ENCODE measurements at regions not wholly inside any gene's neighbourhood (a gene's known extent, or its start where the extent isn't known, plus 50 kb on each side); places are given as distances from the start of the nearest gene placed in this dataset.
"Not testable (repeated sequence)": the region's sequence is repeated elsewhere in the genome, so short reads cannot be mapped to it uniquely, and the experiment has no call there.

DNA sequence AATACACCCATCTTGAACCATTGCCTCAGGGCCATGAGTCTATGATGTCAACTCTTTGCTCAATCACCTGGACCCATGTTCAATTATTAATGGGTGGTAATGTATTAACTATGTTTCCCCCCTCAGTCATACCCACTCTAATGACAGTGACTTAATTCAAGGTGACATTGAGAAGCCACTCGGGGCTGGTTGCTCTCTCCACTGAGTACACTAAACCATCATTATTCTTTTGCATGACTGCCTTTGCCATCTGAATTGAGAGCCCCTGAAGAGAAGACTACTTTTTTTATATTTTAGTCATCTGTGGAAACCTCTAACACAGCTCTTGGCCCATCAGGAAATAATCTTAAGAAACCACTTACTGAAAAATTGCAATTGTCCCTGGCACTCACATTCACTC is 139.2 kb upstream of the SOX21 start:
- Mint-ChIP-seq H3K9me3 (ENCODE audit: unreplicated experiment) (no peaks in the 10 kb centered on the region), H3K36me3 (ENCODE audit: unreplicated experiment) (no peaks in the 10 kb centered on the region), H3K27ac (ENCODE audit: unreplicated experiment) (no peak overlapping the region), H3K4me1 (ENCODE audit: unreplicated experiment) (no peaks in the 10 kb centered on the region), H3K4me3 (ENCODE audit: unreplicated experiment) (no peak overlapping the region), H3K27me3 (ENCODE audit: unreplicated experiment) (peaks cover 32% of the 10 kb centered on the region)
- TF ChIP-seq, protein P1, sequence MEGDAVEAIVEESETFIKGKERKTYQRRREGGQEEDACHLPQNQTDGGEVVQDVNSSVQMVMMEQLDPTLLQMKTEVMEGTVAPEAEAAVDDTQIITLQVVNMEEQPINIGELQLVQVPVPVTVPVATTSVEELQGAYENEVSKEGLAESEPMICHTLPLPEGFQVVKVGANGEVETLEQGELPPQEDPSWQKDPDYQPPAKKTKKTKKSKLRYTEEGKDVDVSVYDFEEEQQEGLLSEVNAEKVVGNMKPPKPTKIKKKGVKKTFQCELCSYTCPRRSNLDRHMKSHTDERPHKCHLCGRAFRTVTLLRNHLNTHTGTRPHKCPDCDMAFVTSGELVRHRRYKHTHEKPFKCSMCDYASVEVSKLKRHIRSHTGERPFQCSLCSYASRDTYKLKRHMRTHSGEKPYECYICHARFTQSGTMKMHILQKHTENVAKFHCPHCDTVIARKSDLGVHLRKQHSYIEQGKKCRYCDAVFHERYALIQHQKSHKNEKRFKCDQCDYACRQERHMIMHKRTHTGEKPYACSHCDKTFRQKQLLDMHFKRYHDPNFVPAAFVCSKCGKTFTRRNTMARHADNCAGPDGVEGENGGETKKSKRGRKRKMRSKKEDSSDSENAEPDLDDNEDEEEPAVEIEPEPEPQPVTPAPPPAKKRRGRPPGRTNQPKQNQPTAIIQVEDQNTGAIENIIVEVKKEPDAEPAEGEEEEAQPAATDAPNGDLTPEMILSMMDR (IDR thresholded peaks at IDR 0.05): no peak
- no peak for DNase-seq (ENCODE audit: extremely low spot score, unreplicated experiment)

DNA sequence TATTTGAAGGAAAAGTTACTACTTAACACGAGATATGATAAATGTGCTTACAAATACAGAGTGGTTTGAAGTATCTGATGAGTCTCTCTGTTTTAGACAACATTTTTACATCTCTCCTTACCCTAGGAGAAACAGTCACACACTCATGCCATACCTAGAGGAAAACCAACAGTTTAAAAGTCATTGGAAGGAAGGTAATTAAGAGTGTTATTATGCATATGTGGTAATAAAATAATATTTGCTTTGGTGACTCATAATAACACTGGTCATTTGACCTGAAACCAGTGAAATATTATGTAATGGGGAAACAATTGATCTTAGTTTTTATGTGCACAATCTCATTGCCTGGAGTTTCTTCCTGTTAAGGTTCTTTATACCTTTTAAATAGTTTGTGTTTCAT is 136.9 kb upstream of the SOX21 start:
- Mint-ChIP-seq H3K27me3 (ENCODE audit: unreplicated experiment) (peaks cover 32% of the 10 kb centered on the region), H3K36me3 (ENCODE audit: unreplicated experiment) (no peaks in the 10 kb centered on the region), H3K9me3 (ENCODE audit: unreplicated experiment) (no peaks in the 10 kb centered on the region), H3K4me1 (ENCODE audit: unreplicated experiment) (no peaks in the 10 kb centered on the region), H3K4me3 (ENCODE audit: unreplicated experiment) (no peak overlapping the region), H3K27ac (ENCODE audit: unreplicated experiment) (no peak overlapping the region)
- no peak for DNase-seq (ENCODE audit: extremely low spot score, unreplicated experiment)
- TF ChIP-seq, protein P1 (IDR thresholded peaks at IDR 0.05): no peak

- Mint-ChIP-seq H3K27me3 (ENCODE audit: unreplicated experiment) (peaks cover 16% of the 10 kb centered on the region), H3K36me3 (ENCODE audit: unreplicated experiment) (no peaks in the 10 kb centered on the region), H3K9me3 (ENCODE audit: unreplicated experiment) (no peaks in the 10 kb centered on the region), H3K27ac (ENCODE audit: unreplicated experiment) (no peak overlapping the region), H3K4me1 (ENCODE audit: unreplicated experiment) (no peaks in the 10 kb centered on the region), H3K4me3 (ENCODE audit: unreplicated experiment) (no peak overlapping the region)
- TF ChIP-seq, protein P1 (IDR thresholded peaks at IDR 0.05): no peak
- no peak for DNase-seq (ENCODE audit: extremely low spot score, unreplicated experiment)
Measured at GRCh38 chr13:94842901-94843300, 130.6 kb upstream of the SOX21 start.

DNA sequence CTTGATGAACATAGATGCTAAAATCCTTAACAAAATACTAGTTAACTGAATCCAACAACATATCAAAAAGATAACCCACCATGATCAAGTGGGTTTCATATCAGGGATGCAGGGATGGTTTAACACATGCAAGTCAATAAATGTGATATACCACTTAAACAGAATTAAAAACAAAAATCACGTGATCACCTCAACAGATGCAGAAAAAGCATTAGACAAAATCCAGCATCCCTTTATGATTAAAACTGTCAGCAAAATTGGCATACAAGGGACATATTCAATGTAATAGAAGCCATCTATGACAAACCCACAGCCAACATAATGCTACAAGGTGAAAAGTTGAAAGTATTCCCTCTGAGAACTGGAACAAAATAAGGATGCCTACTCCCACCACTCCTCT is 124.7 kb upstream of the SOX21 start:
- H3K36me3 Mint-ChIP-seq (ENCODE audit: unreplicated experiment); H3K27ac Mint-ChIP-seq (ENCODE audit: unreplicated experiment); H3K4me3 Mint-ChIP-seq (ENCODE audit: unreplicated experiment); DNase-seq (ENCODE audit: extremely low spot score, unreplicated experiment); H3K9me3 Mint-ChIP-seq (ENCODE audit: unreplicated experiment); H3K4me1 Mint-ChIP-seq (ENCODE audit: unreplicated experiment): not testable (repeated sequence)
- H3K27me3 Mint-ChIP-seq (ENCODE audit: unreplicated experiment): peaks cover 11% of the 10 kb centered on the region

- Mint-ChIP-seq H3K4me3 (ENCODE audit: unreplicated experiment) (no peak overlapping the region), H3K27me3 (ENCODE audit: unreplicated experiment) (peaks cover 23% of the 10 kb centered on the region), H3K36me3 (ENCODE audit: unreplicated experiment) (no peaks in the 10 kb centered on the region), H3K27ac (ENCODE audit: unreplicated experiment) (no peak overlapping the region), H3K9me3 (ENCODE audit: unreplicated experiment) (no peaks in the 10 kb centered on the region), H3K4me1 (ENCODE audit: unreplicated experiment) (no peaks in the 10 kb centered on the region)
- TF ChIP-seq, protein P1 (IDR thresholded peaks at IDR 0.05): no peak
- no peak for DNase-seq (ENCODE audit: extremely low spot score, unreplicated experiment)
Measured at GRCh38 chr13:94829837-94830365, 117.6 kb upstream of the SOX21 start.
